Epithelial cell of prostate (primary cell): ENCODE measurements at regions not wholly inside any gene's neighbourhood (a gene's known extent, or its start where the extent isn't known, plus 50 kb on each side); places are given as distances from the start of the nearest gene placed in this dataset.
"Not testable (repeated sequence)": the region's sequence is repeated elsewhere in the genome, so short reads cannot be mapped to it uniquely, and the experiment has no call there.

Experiments used
- DNase-seq: peaks from one replicate; pipeline ENCODE4 v3.0.0-alpha.2; 2011; ENCODE audit warnings: low read depth, low spot score
- H3K27ac ChIP-seq: fragments of 450-650 bp; 2 replicates; pipeline ENCODE4 v1.5.1; 2017; ENCODE audit warnings: mild to moderate bottlenecking

- H3K27ac ChIP-seq, DNase-seq: not testable (repeated sequence)
Measured at GRCh38 chrX:131696989-131697388, 153.1 kb downstream of the OR13H1 start.

- no peak for DNase-seq
- no peak overlapping the region for H3K27ac ChIP-seq
Measured at GRCh38 chrX:131703646-131704045, 159.8 kb downstream of the OR13H1 start.

- no peak overlapping the region for H3K27ac ChIP-seq
- no peak for DNase-seq
Measured at GRCh38 chrX:131704136-131704695, 160.3 kb downstream of the OR13H1 start.

GRCh38 chrX:131709553-131709952 is 165.7 kb downstream of the OR13H1 start:
- no peak for DNase-seq
- no peak overlapping the region for H3K27ac ChIP-seq

GRCh38 chrX:131711478-131711867 is 167.6 kb downstream of the OR13H1 start:
- no peak overlapping the region for H3K27ac ChIP-seq
- DNase-seq, result no peak

- DNase-seq, result no peak
Measured at GRCh38 chrX:131723646-131724045, 179.8 kb downstream of the OR13H1 start.

GRCh38 chrX:131724292-131724691 is 180.4 kb downstream of the OR13H1 start:
- no peak for DNase-seq
- H3K27ac ChIP-seq, result no peak overlapping the region

More at GRCh38 chrX:131723646-131724045, 179.8 kb downstream of the OR13H1 start:
- H3K27ac ChIP-seq, result no peak overlapping the region

GRCh38 chrX:131725001-131725654 is 181.3 kb downstream of the OR13H1 start:
- H3K27ac ChIP-seq, result no peak overlapping the region
- DNase-seq, result no peak

GRCh38 chrX:131727778-131728177 is 183.9 kb downstream of the OR13H1 start:
- DNase-seq, result no peak
- H3K27ac ChIP-seq, result no peak overlapping the region

- DNase-seq, result no peak
- no peak overlapping the region for H3K27ac ChIP-seq
Measured at GRCh38 chrX:131728295-131729145, 184.6 kb downstream of the OR13H1 start.

GRCh38 chrX:131729295-131729694 is 185.4 kb downstream of the OR13H1 start:
- no peak overlapping the region for H3K27ac ChIP-seq
- no peak for DNase-seq

GRCh38 chrX:131734621-131735020 is 190.7 kb downstream of the OR13H1 start:
- no peak for DNase-seq
- H3K27ac ChIP-seq, result no peak overlapping the region

GRCh38 chrX:131735127-131735526 is 191.3 kb downstream of the OR13H1 start:
- H3K27ac ChIP-seq, result no peak overlapping the region
- DNase-seq, result no peak

GRCh38 chrX:131739823-131740222 is 195.9 kb downstream of the OR13H1 start:
- H3K27ac ChIP-seq, result no peak overlapping the region
- no peak for DNase-seq

GRCh38 chrX:131741103-131741581 is 197.3 kb downstream of the OR13H1 start:
- no peak for DNase-seq
- H3K27ac ChIP-seq, result no peak overlapping the region

- DNase-seq, result no peak
- H3K27ac ChIP-seq, result no peak overlapping the region
Measured at GRCh38 chrX:131745942-131746489, 202.1 kb downstream of the OR13H1 start.

- DNase-seq, result no peak
- H3K27ac ChIP-seq, result no peak overlapping the region
Measured at GRCh38 chrX:131746491-131746968, 202.7 kb downstream of the OR13H1 start.

- H3K27ac ChIP-seq, result no peak overlapping the region
- DNase-seq, result no peak
Measured at GRCh38 chrX:131747173-131747572, 203.3 kb downstream of the OR13H1 start.

- no peak overlapping the region for H3K27ac ChIP-seq
Measured at GRCh38 chrX:131752493-131753198, 208.8 kb downstream of the OR13H1 start.

GRCh38 chrX:131762802-131763234 is 218.9 kb downstream of the OR13H1 start:
- DNase-seq, result no peak
- H3K27ac ChIP-seq, result no peak overlapping the region

More at GRCh38 chrX:131752493-131753198, 208.8 kb downstream of the OR13H1 start:
- no peak for DNase-seq
